HEK293 (cell line): ENCODE measurements at regions not wholly inside any gene's neighbourhood (a gene's known extent, or its start where the extent isn't known, plus 50 kb on each side); places are given as distances from the start of the nearest gene placed in this dataset.

ENCODE experiments used
- CTCF ChIA-PET: fragments of 350-600 bp; formaldehyde crosslinking; extraction: SDS; loops from one replicate; lab custom pipeline; 2021; ENCODE audit warnings: antibody characterized with exemption; lab: Yijun Ruan, JAX
- POLR2A ChIA-PET: fragments of 300-600 bp; formaldehyde crosslinking; extraction: SDS; loops from one replicate; lab custom pipeline; 2020; ENCODE audit warnings: antibody characterized with exemption, inconsistent platforms; lab: Yijun Ruan, JAX
- H3K27ac ChIP-seq: fragments of 200-500 bp; sonication (Bioruptor generic); 2 replicates; pipeline ENCODE4 v1.5.1; 2014; ENCODE audit warnings: low read depth, low read length, control low read depth, inconsistent platforms; ENCODE audit errors: extremely low read depth
- H3K36me3 ChIP-seq, 2 experiments: fragments of 200-500 bp in 1 of 2; sonication (Bioruptor generic) in 1 of 2; 1 replicate in 1 of 2; 2 replicates in 1 of 2; pipeline ENCODE4 v1.5.1; 2014 to 2017; ENCODE audit warnings: inconsistent platforms in 2 of 2, low read length in 2 of 2; ENCODE audit not compliant: control insufficient read depth in 2 of 2, insufficient read depth in 1 of 2
- H3K4me1 ChIP-seq: fragments of 200-500 bp; sonication (Bioruptor generic); 2 replicates; pipeline ENCODE4 v1.5.1; 2014; ENCODE audit warnings: mild to moderate bottlenecking, low read length, inconsistent platforms; ENCODE audit not compliant: control insufficient read depth, insufficient read depth
- H3K4me3 ChIP-seq: 2 replicates; pipeline ENCODE4 v1.5.1; 2011; ENCODE audit warnings: low read depth, mild to moderate bottlenecking, control low read depth, low read length, moderate library complexity
- H3K9me3 ChIP-seq: fragments of 200-500 bp; sonication (Bioruptor generic); 2 replicates; pipeline ENCODE4 v1.5.1; 2014; ENCODE audit warnings: low read depth, low read length, inconsistent platforms; ENCODE audit not compliant: control insufficient read depth, insufficient read depth
- OSR2 ChIP-seq: fragments of 450-650 bp; formaldehyde crosslinking; IDR thresholded peaks from 2 replicates; pipeline ENCODE4 v1.5.1; 2016; ENCODE audit warnings: missing biosample characterization, missing genetic modification characterization
- SALL2 ChIP-seq: fragments of 450-650 bp; formaldehyde crosslinking; IDR thresholded peaks from 2 replicates; pipeline ENCODE4 v1.5.0; 2017; ENCODE audit warnings: missing biosample characterization, mild to moderate bottlenecking, missing genetic modification characterization, borderline replicate concordance
- ZBTB17 ChIP-seq: fragments of 450-650 bp; formaldehyde crosslinking; IDR thresholded peaks from 2 replicates; pipeline ENCODE4 v1.5.1; 2016; ENCODE audit warnings: missing biosample characterization, missing genetic modification characterization
- ZBTB21 ChIP-seq: fragments of 450-650 bp; formaldehyde crosslinking; IDR thresholded peaks from 2 replicates; pipeline ENCODE4 v1.5.1; 2017; ENCODE audit warnings: missing biosample characterization, missing genetic modification characterization
- ZNF140 ChIP-seq: fragments of 450-650 bp; formaldehyde crosslinking; IDR thresholded peaks from 2 replicates; pipeline ENCODE4 v1.5.1; 2016; ENCODE audit warnings: missing biosample characterization, missing genetic modification characterization
- ZNF146 ChIP-seq: fragments of 450-650 bp; formaldehyde crosslinking; IDR thresholded peaks from 2 replicates; pipeline ENCODE4 v1.5.1; 2016; ENCODE audit warnings: missing biosample characterization, missing genetic modification characterization
- ZNF16 ChIP-seq: fragments of 450-650 bp; formaldehyde crosslinking; IDR thresholded peaks from 2 replicates; pipeline ENCODE4 v1.5.1; 2016; ENCODE audit warnings: low read depth, missing biosample characterization, missing genetic modification characterization
- ZNF169 ChIP-seq: fragments of 450-650 bp; formaldehyde crosslinking; IDR thresholded peaks from 2 replicates; pipeline ENCODE4 v1.5.1; 2016; ENCODE audit warnings: missing biosample characterization, missing genetic modification characterization
- ZNF175 ChIP-seq: fragments of 450-650 bp; formaldehyde crosslinking; IDR thresholded peaks from 2 replicates; pipeline ENCODE4 v1.5.1; 2016; ENCODE audit warnings: missing biosample characterization, missing genetic modification characterization
- ZNF2 ChIP-seq: fragments of 450-650 bp; formaldehyde crosslinking; IDR thresholded peaks from 2 replicates; pipeline ENCODE4 v1.5.1; 2016; ENCODE audit warnings: missing biosample characterization, missing genetic modification characterization
- ZNF214 ChIP-seq: fragments of 450-650 bp; formaldehyde crosslinking; IDR thresholded peaks from 2 replicates; pipeline ENCODE4 v1.5.1; 2017; ENCODE audit warnings: missing biosample characterization, mild to moderate bottlenecking, missing genetic modification characterization, borderline replicate concordance
- ZNF391 ChIP-seq: fragments of 450-650 bp; formaldehyde crosslinking; IDR thresholded peaks from 2 replicates; pipeline ENCODE4 v1.5.1; 2016; ENCODE audit warnings: low read depth, missing biosample characterization, missing genetic modification characterization, borderline replicate concordance
- ZNF404 ChIP-seq: fragments of 450-650 bp; formaldehyde crosslinking; IDR thresholded peaks from 2 replicates; pipeline ENCODE4 v1.5.1; 2017; ENCODE audit warnings: missing biosample characterization, missing genetic modification characterization
- ZNF548 ChIP-seq: fragments of 450-650 bp; formaldehyde crosslinking; IDR thresholded peaks from 2 replicates; pipeline ENCODE4 v1.5.1; 2016; ENCODE audit warnings: missing biosample characterization, missing genetic modification characterization
- ZNF701 ChIP-seq: fragments of 450-650 bp; formaldehyde crosslinking; IDR thresholded peaks from 2 replicates; pipeline ENCODE4 v1.5.1; 2016; ENCODE audit warnings: missing biosample characterization, missing genetic modification characterization
- ZNF785 ChIP-seq: fragments of 450-650 bp; formaldehyde crosslinking; IDR thresholded peaks from 2 replicates; pipeline ENCODE4 v1.5.1; 2016; ENCODE audit warnings: missing biosample characterization, missing genetic modification characterization
- ZNF830 ChIP-seq: fragments of 450-650 bp; IDR thresholded peaks from 2 replicates; pipeline ENCODE4 v1.5.0; 2018; ENCODE audit warnings: missing biosample characterization, missing genetic modification characterization, low read depth, mild to moderate bottlenecking, moderate library complexity
- TF ChIP-seq, protein P1 (sequence below): fragments of 450-650 bp; formaldehyde crosslinking; IDR thresholded peaks from 2 replicates; pipeline ENCODE4 v1.5.1; 2016; ENCODE audit warnings: missing biosample characterization, missing genetic modification characterization
- TF ChIP-seq, protein P2 (sequence below): fragments of 450-650 bp; formaldehyde crosslinking; IDR thresholded peaks from 2 replicates; pipeline ENCODE4 v1.5.1; 2017; ENCODE audit warnings: missing biosample characterization, missing genetic modification characterization
- TF ChIP-seq, protein P3 (sequence below): fragments of 450-650 bp; formaldehyde crosslinking; IDR thresholded peaks from 2 replicates; pipeline ENCODE4 v1.5.1; 2016; ENCODE audit warnings: missing biosample characterization, missing genetic modification characterization
- TF ChIP-seq, protein P4 (sequence below): fragments of 450-650 bp; formaldehyde crosslinking; IDR thresholded peaks from 2 replicates; pipeline ENCODE4 v1.5.1; 2016; ENCODE audit warnings: missing biosample characterization, missing genetic modification characterization
- TF ChIP-seq, protein P5 (sequence below): fragments of 450-650 bp; formaldehyde crosslinking; IDR thresholded peaks from 2 replicates; pipeline ENCODE4 v1.5.1; 2016; ENCODE audit warnings: missing biosample characterization, missing genetic modification characterization, low read depth

DNA sequence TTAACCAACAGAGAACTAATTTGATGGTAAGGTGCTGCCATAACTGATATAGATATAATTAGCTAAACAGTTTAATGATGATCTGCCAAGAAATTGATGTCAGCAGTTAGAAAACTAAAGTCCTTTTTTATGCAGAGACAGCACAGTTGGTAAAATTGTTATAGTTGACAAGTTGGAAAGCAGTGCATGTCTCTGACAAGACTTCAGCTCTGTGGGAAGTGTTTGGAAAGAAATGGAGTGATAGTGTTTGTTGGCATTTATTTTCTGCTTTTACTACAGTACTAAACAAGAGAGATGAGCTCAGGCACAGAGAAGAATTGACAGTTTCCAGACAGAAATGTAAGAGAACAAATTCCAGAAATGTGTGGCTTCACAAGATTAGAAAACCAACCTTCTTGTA, 523.5 kb upstream of the BCHE start:
- H3K27ac ChIP-seq, result no peak overlapping the region
- POLR2A ChIA-PET, result no interaction called here
- TF ChIP-seq ZNF2 (tag by site-specific recombination) (no peak), ZNF830 (tag by site-specific recombination) (no peak), ZNF175 (no peak), ZNF16 (tag by site-specific recombination) (no peak), ZNF404 (tag by site-specific recombination) (no peak), ZNF391 (tag by site-specific recombination) (no peak)
- TF ChIP-seq, protein P1, sequence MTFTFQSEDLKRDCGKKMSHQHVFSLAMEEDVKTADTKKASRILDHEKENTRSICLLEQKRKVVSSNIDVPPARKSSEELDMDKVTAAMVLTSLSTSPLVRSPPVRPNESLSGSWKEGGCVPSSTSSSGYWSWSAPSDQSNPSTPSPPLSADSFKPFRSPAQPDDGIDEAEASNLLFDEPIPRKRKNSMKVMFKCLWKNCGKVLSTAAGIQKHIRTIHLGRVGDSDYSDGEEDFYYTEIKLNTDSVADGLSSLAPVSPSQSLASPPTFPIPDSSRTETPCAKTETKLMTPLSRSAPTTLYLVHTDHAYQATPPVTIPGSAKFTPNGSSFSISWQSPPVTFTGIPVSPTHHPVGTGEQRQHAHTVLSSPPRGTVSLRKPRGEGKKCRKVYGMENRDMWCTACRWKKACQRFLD (tag by site-specific recombination), result no peak
- H3K4me3 ChIP-seq, result no peak overlapping the region
- no peaks in the 10 kb centered on the region for H3K36me3 ChIP-seq
- H3K9me3 ChIP-seq, result no peaks in the 10 kb centered on the region
- CTCF ChIA-PET, result no interaction called here
- no peaks in the 10 kb centered on the region for H3K4me1 ChIP-seq

DNA sequence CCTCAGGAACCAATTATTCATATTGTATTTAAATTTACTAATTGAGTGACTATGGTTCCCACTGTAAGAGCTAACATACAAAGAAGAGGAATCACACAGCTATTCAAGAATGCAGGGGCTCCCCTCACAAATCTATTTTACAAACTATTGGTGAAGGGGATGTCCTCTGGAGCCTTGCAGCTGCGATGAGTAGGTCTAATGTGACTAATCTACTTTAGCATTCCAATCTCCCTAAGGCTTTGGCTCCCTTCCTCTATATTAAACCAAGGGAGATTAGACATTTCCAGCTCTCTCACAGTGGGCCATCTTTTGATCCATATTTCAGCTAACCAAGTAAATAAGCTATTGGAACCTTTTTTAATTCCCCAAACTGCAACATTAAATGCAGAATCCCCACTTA, 514.2 kb upstream of the BCHE start:
- ChIA-PET CTCF (no interaction called here), POLR2A (no interaction called here)
- Histone ChIP-seq H3K4me1 (no peaks in the 10 kb centered on the region), H3K27ac (no peak overlapping the region), H3K4me3 (no peak overlapping the region), H3K9me3 (no peaks in the 10 kb centered on the region), H3K36me3 (no peaks in the 10 kb centered on the region)
- TF ChIP-seq ZBTB21 (tag by site-specific recombination), result no peak
- no peak for TF ChIP-seq ZNF169
- TF ChIP-seq, protein P2, sequence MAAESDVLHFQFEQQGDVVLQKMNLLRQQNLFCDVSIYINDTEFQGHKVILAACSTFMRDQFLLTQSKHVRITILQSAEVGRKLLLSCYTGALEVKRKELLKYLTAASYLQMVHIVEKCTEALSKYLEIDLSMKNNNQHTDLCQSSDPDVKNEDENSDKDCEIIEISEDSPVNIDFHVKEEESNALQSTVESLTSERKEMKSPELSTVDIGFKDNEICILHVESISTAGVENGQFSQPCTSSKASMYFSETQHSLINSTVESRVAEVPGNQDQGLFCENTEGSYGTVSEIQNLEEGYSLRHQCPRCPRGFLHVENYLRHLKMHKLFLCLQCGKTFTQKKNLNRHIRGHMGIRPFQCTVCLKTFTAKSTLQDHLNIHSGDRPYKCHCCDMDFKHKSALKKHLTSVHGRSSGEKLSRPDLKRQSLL (tag by site-specific recombination), result no peak
- no peak for TF ChIP-seq ZNF140
- TF ChIP-seq ZNF146 (tag by site-specific recombination), result no peak
- no peak for TF ChIP-seq ZNF548

DNA sequence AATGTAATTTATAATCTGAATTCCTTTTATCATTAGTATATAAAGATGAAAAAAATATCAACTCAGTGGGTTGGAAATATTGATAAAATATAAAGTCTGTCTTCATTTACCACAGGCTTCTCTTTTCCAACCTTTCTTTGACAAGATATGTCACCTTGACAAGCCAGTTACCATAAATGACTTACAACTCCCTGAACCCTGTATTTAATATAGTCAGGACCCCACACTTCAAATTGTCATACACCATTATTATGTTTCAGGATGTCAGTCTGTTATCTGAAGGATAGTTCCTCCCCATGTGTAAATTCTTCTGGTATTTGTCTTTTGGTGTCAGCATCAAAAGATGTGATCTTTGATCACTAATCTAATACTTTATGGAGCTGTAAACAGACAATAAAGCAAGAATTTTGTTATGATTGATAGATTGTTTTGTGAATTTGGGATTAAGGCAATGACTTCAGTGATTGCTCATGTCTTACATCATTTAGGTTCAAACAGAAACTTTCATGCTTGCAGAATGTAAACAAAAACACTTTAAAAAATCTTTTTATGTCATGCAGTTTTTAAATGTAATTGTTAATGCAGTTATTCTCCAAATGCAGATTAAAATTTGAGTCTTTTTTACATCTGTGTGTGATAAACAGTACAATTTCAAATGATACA, 503.5 kb upstream of the BCHE start:
- TF ChIP-seq, protein P3, sequence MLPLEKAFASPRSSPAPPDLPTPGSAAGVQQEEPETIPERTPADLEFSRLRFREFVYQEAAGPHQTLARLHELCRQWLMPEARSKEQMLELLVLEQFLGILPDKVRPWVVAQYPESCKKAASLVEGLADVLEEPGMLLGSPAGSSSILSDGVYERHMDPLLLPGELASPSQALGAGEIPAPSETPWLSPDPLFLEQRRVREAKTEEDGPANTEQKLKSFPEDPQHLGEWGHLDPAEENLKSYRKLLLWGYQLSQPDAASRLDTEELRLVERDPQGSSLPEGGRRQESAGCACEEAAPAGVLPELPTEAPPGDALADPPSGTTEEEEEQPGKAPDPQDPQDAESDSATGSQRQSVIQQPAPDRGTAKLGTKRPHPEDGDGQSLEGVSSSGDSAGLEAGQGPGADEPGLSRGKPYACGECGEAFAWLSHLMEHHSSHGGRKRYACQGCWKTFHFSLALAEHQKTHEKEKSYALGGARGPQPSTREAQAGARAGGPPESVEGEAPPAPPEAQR (tag by site-specific recombination), result no peak
- no peak for TF ChIP-seq OSR2 (tag by site-specific recombination)
- TF ChIP-seq, all 188 proteins: peak for 0
- H3K4me1 ChIP-seq, result no peaks in the 10 kb centered on the region
- no peak overlapping the region for H3K4me3 ChIP-seq
- H3K36me3 ChIP-seq, result no peaks in the 10 kb centered on the region
- H3K9me3 ChIP-seq, result no peaks in the 10 kb centered on the region
- no peak overlapping the region for H3K27ac ChIP-seq
- POLR2A ChIA-PET, result no interaction called here
- CTCF ChIA-PET, result no interaction called here

DNA sequence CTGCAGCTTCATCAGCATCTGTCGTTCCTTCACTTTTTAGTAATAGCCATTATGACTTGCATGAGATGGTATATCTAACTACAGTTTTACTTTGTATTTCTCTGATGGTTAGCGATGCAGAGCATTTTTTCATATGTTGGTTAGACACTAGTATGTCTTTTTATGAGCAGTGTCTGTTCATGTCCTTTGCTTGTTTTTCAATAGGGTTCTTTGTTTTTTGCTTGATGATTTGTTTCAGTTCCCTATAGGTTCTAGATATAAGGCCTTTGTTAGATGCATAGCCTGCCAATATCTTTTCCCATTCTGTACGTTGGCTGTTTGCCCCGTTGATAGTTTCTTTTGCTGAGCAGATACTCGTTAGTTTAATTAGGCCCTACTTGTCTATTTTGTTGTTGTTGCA, 487.2 kb upstream of the BCHE start:
- no peak overlapping the region for H3K27ac ChIP-seq
- H3K36me3 ChIP-seq, result no peaks in the 10 kb centered on the region
- CTCF ChIA-PET, result no interaction called here
- no peak overlapping the region for H3K4me3 ChIP-seq
- H3K4me1 ChIP-seq, result no peaks in the 10 kb centered on the region
- no peaks in the 10 kb centered on the region for H3K9me3 ChIP-seq
- POLR2A ChIA-PET, result no interaction called here
- no peak for TF ChIP-seq ZNF701 (tag by site-specific recombination)
- TF ChIP-seq, protein P4, sequence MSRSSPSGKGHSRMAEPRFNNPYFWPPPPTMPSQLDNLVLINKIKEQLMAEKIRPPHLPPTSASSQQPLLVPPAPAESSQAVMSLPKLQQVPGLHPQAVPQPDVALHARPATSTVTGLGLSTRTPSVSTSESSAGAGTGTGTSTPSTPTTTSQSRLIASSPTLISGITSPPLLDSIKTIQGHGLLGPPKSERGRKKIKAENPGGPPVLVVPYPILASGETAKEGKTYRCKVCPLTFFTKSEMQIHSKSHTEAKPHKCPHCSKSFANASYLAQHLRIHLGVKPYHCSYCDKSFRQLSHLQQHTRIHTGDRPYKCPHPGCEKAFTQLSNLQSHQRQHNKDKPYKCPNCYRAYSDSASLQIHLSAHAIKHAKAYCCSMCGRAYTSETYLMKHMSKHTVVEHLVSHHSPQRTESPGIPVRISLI (tag by site-specific recombination), result no peak
- no peak for TF ChIP-seq ZBTB17 (tag by site-specific recombination)
- no peak for TF ChIP-seq ZNF785 (tag by site-specific recombination)
- TF ChIP-seq, protein P5, sequence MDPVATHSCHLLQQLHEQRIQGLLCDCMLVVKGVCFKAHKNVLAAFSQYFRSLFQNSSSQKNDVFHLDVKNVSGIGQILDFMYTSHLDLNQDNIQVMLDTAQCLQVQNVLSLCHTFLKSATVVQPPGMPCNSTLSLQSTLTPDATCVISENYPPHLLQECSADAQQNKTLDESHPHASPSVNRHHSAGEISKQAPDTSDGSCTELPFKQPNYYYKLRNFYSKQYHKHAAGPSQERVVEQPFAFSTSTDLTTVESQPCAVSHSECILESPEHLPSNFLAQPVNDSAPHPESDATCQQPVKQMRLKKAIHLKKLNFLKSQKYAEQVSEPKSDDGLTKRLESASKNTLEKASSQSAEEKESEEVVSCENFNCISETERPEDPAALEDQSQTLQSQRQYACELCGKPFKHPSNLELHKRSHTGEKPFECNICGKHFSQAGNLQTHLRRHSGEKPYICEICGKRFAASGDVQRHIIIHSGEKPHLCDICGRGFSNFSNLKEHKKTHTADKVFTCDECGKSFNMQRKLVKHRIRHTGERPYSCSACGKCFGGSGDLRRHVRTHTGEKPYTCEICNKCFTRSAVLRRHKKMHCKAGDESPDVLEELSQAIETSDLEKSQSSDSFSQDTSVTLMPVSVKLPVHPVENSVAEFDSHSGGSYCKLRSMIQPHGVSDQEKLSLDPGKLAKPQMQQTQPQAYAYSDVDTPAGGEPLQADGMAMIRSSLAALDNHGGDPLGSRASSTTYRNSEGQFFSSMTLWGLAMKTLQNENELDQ (tag by site-specific recombination), result no peak
- TF ChIP-seq SALL2 (tag by site-specific recombination), result no peak
- no peak for TF ChIP-seq ZNF214 (tag by site-specific recombination)
- no peak for TF ChIP-seq ZNF391 (tag by site-specific recombination)
